Activated B cell treated with CpG ODN at 0.5 μM for 24 hours (primary cell): ENCODE measurements at regions not wholly inside any gene's neighbourhood (a gene's known extent, or its start where the extent isn't known, plus 50 kb on each side); places are given as distances from the start of the nearest gene placed in this dataset.

Experiments used
- ATAC-seq: fragments of 200-7000 bp; cut with Tn5 transposase; one replicate; pipeline ENCODE4 v1.10.0; 2021; ENCODE audit warnings: low read depth, mild to moderate bottlenecking, moderate library complexity
- CTCF ChIA-PET: fragments of 350-600 bp; sonication (Branson Sonifier 250); formaldehyde crosslinking; loops from one replicate; lab custom pipeline; 2021; ENCODE audit warnings: antibody characterized with exemption; lab: Charles Lee
- POLR2A ChIA-PET: fragments of 350-600 bp; sonication (Branson Sonifier 250); formaldehyde crosslinking; loops from one replicate; lab custom pipeline; 2021; ENCODE audit warnings: antibody characterized with exemption; lab: Charles Lee
- DNase-seq: peaks from one replicate; pipeline ENCODE4 v3.0.0; 2022
- H3K27ac Mint-ChIP-seq: one replicate; pipeline ENCODE4 v1.8.0; 2020; ENCODE audit warnings: mixed read lengths
- H3K27me3 Mint-ChIP-seq: one replicate; pipeline ENCODE4 v1.8.0; 2021; ENCODE audit warnings: mixed read lengths
- H3K36me3 Mint-ChIP-seq: one replicate; pipeline ENCODE4 v1.8.0; 2021; ENCODE audit warnings: low read depth, mixed read lengths
- H3K4me1 Mint-ChIP-seq: one replicate; pipeline ENCODE4 v1.8.0; 2021; ENCODE audit warnings: mixed read lengths
- H3K4me3 Mint-ChIP-seq: one replicate; pipeline ENCODE4 v1.8.0; 2020; ENCODE audit warnings: mild to moderate bottlenecking, mixed read lengths
- H3K9me3 Mint-ChIP-seq: one replicate; pipeline ENCODE4 v1.8.0; 2020; ENCODE audit warnings: mixed read lengths
- intact Hi-C: fragments of 100-400 bp; cut with micrococcal nuclease; formaldehyde crosslinking; loops from one replicate; pipeline ENCODE4 v1.15.1; 2024
- TF ChIP-seq, protein P1 (sequence below): fragments of 200-600 bp; IDR thresholded peaks from one replicate; pipeline ENCODE4 v1.8.0; 2022; ENCODE audit warnings: antibody characterized with exemption, mild to moderate bottlenecking

GRCh38 chr4:20646287-20646686 lies 54.0 kb upstream of the PACRGL start:
- Mint-ChIP-seq H3K27ac (no peak overlapping the region), H3K4me1 (no peaks in the 10 kb centered on the region), H3K9me3 (peaks cover under 1% of the 10 kb centered on the region), H3K4me3 (no peak overlapping the region), H3K27me3 (peaks cover 8% of the 10 kb centered on the region), H3K36me3 (no peaks in the 10 kb centered on the region)
- intact Hi-C loops = no loop called here
- TF ChIP-seq, protein P1, sequence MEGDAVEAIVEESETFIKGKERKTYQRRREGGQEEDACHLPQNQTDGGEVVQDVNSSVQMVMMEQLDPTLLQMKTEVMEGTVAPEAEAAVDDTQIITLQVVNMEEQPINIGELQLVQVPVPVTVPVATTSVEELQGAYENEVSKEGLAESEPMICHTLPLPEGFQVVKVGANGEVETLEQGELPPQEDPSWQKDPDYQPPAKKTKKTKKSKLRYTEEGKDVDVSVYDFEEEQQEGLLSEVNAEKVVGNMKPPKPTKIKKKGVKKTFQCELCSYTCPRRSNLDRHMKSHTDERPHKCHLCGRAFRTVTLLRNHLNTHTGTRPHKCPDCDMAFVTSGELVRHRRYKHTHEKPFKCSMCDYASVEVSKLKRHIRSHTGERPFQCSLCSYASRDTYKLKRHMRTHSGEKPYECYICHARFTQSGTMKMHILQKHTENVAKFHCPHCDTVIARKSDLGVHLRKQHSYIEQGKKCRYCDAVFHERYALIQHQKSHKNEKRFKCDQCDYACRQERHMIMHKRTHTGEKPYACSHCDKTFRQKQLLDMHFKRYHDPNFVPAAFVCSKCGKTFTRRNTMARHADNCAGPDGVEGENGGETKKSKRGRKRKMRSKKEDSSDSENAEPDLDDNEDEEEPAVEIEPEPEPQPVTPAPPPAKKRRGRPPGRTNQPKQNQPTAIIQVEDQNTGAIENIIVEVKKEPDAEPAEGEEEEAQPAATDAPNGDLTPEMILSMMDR = no peak
- CTCF ChIA-PET = no interaction called here
- POLR2A ChIA-PET = no interaction called here
- DNase-seq (no peak), ATAC-seq (no peak)
